ENCODE measurements at regions not wholly inside any gene's neighbourhood (a gene's known extent, or its start where the extent isn't known, plus 50 kb on each side); places are given as distances from the start of the nearest gene placed in this dataset.
A peak's percentile ranks its signal among the peaks of the same experiment; 100 is the strongest.

DNA sequence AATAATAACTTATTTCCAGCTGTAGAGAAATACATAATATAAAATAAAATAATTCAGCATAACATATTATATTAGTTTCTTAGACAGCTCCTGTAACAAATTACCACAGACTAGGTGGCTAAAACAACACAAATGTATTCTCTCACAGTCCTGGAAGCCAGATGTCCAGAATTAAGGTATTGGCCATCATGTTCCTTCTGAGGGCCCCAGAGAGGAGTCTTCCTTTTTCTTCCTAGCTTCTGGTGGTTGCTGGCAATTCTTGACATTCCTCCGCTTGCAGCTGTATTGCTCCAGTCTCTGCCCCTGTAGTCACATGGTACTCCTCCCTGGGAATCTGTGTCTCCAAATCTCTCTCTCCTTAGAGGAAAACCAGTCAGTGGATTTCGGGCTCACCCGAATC lies 146.8 kb downstream of the RBM43 start:
- H3K9me3 Mint-ChIP-seq, result peaks cover 9% of the 10 kb centered on the region
- H3K27me3 Mint-ChIP-seq, result peaks cover 15% of the 10 kb centered on the region
- DNase-seq, result no peak
- H3K4me3 Mint-ChIP-seq, result no peak overlapping the region
- no peaks in the 10 kb centered on the region for H3K4me1 Mint-ChIP-seq
- no peak overlapping the region for H3K27ac Mint-ChIP-seq
- no peaks in the 10 kb centered on the region for H3K36me3 Mint-ChIP-seq (ENCODE audit: low read depth)
- no peak for ATAC-seq

DNA sequence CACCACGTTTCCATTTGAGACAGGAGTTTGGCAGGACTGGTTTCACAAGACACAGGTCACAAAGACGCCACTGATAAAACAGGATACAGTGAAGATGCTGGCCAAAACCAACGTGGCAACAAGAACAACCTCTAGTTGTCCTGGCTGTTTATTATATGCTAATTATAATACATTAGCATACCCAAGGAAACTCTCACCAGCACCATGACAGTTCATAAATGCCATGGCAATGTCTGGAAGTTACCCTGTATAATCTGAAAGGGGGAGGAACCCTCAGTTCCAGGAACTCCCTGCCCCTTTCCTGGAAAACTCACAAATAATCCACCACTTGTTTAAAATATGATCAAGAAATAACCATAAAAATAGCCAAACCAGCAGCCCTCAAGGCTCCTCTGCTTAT lies 148.3 kb downstream of the RBM43 start:
- no peak for DNase-seq
- no peak overlapping the region for H3K4me3 Mint-ChIP-seq
- H3K9me3 Mint-ChIP-seq, result peaks cover 8% of the 10 kb centered on the region
- H3K4me1 Mint-ChIP-seq, result no peaks in the 10 kb centered on the region
- no peaks in the 10 kb centered on the region for H3K36me3 Mint-ChIP-seq (ENCODE audit: low read depth)
- peaks cover 15% of the 10 kb centered on the region for H3K27me3 Mint-ChIP-seq
- H3K27ac Mint-ChIP-seq, result no peak overlapping the region
- no peak for ATAC-seq

DNA sequence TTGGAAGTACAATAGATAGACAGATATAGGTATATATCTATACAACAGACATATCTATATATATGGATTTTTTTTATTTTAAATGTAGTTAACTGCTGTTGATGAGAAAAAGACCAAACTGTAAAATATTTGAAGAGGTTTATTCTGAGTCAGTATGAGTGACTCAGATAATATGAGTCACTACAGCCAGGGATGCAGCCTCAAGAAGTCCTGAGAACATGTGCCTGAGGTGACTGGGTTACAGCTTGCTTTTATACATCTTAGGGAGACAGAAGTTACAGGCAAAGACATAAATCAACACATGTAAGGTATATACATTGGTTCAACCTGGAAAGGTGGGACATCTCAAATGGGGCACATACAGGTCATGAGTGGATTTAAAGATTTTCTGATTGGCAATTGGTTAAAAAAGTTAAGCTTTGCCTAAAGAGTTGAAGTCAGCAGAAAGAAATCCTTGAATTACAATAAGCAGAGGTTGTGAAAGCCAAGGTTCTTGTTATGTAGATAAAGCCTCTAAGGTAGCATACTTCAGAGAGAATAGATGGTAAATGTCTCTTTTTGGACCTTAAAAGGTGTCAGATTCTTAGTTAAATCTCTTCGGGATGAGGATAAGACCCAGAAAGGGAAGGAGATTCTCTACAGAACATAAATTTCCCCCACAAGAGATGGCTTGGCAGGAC lies 149.9 kb downstream of the RBM43 start:
- Mint-ChIP-seq H3K4me3 (no peak overlapping the region), H3K9me3 (no peaks in the 10 kb centered on the region), H3K4me1 (no peaks in the 10 kb centered on the region), H3K27me3 (peaks cover 15% of the 10 kb centered on the region), H3K27ac (no peak overlapping the region), H3K36me3 (ENCODE audit: low read depth) (no peaks in the 10 kb centered on the region)
- DNase-seq (no peak), ATAC-seq (peak; percentile 63)

DNA sequence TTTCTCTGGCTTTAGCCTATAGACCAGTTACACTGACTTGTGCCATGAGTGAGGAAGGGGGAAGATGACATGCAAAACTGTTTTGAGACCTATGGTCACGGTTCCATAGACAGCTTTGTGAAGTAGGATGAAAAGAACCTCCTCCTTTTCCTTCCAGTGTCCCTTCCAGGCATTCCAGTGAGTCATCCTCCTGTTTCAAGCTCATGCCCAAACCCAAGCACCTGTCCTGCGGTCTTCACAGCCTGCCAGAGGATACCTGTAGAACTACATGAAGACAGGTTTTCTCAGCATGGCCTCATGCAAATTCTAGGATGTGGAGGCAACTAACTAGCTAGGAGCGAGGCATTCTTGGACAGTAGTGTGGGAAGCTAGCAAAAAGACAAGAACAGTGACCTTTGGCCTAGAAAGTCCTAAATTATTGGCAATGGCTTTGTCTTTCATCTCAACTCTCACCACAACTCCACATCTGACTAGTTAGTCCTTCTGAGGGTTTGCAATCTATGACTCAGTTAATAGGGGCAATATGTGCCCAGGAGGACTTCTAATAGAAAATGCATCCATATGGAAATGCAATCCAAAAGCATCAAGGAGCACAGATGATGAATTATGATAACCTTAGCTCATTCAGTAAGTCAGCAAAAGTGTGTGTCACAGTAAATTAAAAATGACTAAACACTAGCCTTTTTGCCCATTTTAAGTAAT lies 154.7 kb downstream of the RBM43 start:
- H3K27ac Mint-ChIP-seq, result no peak overlapping the region
- no peaks in the 10 kb centered on the region for H3K4me1 Mint-ChIP-seq
- ATAC-seq (no peak), DNase-seq (no peak)
- no peaks in the 10 kb centered on the region for H3K9me3 Mint-ChIP-seq
- H3K36me3 Mint-ChIP-seq (ENCODE audit: low read depth), result no peaks in the 10 kb centered on the region
- H3K4me3 Mint-ChIP-seq, result no peak overlapping the region
- peaks cover 6% of the 10 kb centered on the region for H3K27me3 Mint-ChIP-seq

DNA sequence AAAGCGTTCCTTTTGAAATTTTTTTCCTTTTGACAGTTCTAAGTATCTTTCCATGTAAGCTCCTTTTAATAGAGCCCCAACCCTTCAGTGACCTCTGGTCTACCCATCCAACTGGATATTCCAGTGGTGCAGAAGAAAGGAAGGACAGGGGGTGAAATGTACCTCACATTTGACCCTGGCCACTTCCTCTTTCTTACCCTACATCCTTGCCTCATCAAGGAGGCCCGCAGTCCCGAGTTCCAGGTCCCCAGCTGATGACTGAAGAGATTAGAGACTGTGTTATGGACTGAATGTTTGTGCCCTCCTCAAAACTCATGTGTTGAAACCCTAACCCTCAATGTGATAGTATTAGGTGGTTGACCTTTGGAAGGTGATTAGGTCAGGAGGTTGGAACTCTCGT lies 158.1 kb downstream of the RBM43 start:
- H3K9me3 Mint-ChIP-seq, result no peaks in the 10 kb centered on the region
- no peaks in the 10 kb centered on the region for H3K4me1 Mint-ChIP-seq
- DNase-seq, result no peak
- no peak overlapping the region for H3K27ac Mint-ChIP-seq
- ATAC-seq, result no peak
- H3K36me3 Mint-ChIP-seq (ENCODE audit: low read depth), result no peaks in the 10 kb centered on the region
- peaks cover 2% of the 10 kb centered on the region for H3K27me3 Mint-ChIP-seq
- no peak overlapping the region for H3K4me3 Mint-ChIP-seq

DNA sequence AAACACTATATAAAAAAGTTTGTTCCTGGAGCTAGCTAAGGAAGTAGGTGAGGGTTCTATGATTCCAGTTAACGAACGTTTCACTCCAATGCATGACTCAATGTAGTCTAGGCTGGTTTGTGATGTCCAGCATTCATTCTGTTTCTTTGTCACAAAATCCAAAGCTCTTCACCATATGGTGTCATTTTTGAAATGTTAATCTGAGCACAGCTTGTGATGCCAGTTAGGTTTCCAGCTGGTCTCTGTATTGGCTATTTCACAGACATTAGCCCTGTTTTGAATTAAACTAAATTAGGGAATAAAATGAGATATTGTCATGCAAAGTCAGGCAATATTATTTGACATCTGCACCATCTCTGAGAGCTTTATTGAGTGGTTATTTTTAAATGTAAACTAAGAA lies 159.4 kb downstream of the RBM43 start:
- DNase-seq (no peak), ATAC-seq (no peak)
- no peaks in the 10 kb centered on the region for H3K9me3 Mint-ChIP-seq
- no peak overlapping the region for H3K27ac Mint-ChIP-seq
- no peak overlapping the region for H3K4me3 Mint-ChIP-seq
- H3K27me3 Mint-ChIP-seq, result peaks cover 2% of the 10 kb centered on the region
- H3K36me3 Mint-ChIP-seq (ENCODE audit: low read depth), result no peaks in the 10 kb centered on the region
- no peaks in the 10 kb centered on the region for H3K4me1 Mint-ChIP-seq

DNA sequence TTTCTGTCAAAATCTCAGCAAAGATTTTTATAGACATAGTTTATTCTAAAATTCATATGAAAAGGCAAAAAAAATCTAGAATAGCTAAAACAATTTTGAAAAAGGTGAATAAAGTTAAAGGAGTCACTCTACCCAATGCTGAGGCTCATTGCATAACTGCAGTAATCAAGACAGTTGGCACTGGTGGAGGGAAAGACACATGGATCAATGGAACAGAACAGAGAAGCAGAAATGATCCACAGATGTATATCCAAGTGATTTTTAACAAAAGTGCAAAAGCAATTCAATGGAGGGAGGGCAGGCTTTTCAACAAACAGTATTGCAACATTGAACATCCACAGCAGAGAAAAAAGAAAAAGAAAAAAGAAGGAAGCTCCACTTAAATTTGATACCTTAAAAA lies 162.8 kb downstream of the RBM43 start:
- no peaks in the 10 kb centered on the region for H3K36me3 Mint-ChIP-seq (ENCODE audit: low read depth)
- no peak for ATAC-seq
- peaks cover 7% of the 10 kb centered on the region for H3K27me3 Mint-ChIP-seq
- no peak for DNase-seq
- no peak overlapping the region for H3K27ac Mint-ChIP-seq
- H3K4me1 Mint-ChIP-seq, result no peaks in the 10 kb centered on the region
- H3K4me3 Mint-ChIP-seq, result no peak overlapping the region
- no peaks in the 10 kb centered on the region for H3K9me3 Mint-ChIP-seq

DNA sequence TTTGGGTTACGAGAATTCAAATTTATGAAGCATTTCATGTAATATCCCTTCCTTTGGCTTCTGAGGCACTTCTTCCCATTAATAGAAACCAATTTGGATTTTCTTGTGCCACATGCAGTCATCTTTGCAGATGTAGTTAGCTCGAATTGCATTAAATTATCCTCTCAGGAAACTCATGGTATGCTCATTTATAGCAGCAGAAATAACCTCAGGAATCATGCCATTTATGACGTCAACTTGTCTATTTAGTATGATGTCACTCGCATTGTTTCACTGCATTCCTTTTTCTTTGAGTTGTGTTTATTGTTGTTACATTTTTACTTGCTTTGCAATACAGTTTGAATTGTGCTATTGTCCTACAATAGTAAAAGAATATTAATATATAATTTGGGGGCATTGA lies 163.8 kb downstream of the RBM43 start:
- Mint-ChIP-seq H3K36me3 (ENCODE audit: low read depth) (no peaks in the 10 kb centered on the region), H3K4me1 (no peaks in the 10 kb centered on the region), H3K9me3 (no peaks in the 10 kb centered on the region), H3K27me3 (peaks cover 7% of the 10 kb centered on the region), H3K4me3 (no peak overlapping the region), H3K27ac (no peak overlapping the region)
- DNase-seq, result no peak
- no peak for ATAC-seq

DNA sequence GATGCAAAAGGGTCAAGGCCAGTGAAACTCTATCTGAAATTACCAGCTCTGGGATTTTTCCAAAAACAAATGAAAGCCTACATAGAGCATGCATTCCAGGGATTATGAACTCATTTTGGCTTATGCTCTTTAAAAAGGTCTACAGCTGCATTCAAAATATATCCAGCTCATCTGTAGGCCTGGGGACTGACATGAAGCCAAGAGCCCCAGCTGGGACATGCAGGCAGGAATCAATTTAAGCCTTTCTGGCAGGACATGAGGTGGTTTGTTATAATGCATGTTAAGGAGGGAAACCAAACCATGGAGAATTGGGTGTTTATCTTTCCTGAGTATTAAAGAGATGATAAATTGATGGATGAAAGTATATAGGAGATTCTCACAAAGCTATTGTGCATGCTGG lies 164.5 kb downstream of the RBM43 start:
- H3K36me3 Mint-ChIP-seq (ENCODE audit: low read depth), result no peaks in the 10 kb centered on the region
- DNase-seq, result no peak

DNA sequence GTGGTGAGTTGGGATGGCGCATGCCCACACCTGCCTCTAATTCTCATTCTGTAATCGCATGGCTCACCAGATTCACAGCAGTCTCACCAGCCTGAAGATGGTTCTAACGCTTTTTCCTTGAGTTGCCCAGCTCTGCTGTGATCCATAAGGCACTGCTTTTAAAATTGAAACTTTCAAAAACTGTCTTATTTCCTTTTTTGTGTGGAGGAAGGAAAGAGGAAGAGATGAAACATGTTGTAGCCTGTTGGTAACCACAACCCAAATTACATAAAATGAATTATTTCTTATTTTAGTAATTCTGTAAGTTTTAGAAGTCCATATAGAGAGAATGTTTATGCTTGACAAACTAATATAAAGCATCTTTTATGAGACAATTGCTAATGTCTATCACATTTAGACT lies 165.4 kb downstream of the RBM43 start:
- Mint-ChIP-seq H3K27me3 (peaks cover 9% of the 10 kb centered on the region), H3K36me3 (ENCODE audit: low read depth) (no peaks in the 10 kb centered on the region), H3K9me3 (no peaks in the 10 kb centered on the region), H3K4me3 (no peak overlapping the region), H3K27ac (no peak overlapping the region), H3K4me1 (no peaks in the 10 kb centered on the region)
- no peak for ATAC-seq
- no peak for DNase-seq

More for the DNA sequence above, 164.5 kb downstream of the RBM43 start:
- no peak overlapping the region for H3K27ac Mint-ChIP-seq
- H3K27me3 Mint-ChIP-seq, result peaks cover 7% of the 10 kb centered on the region
- no peaks in the 10 kb centered on the region for H3K9me3 Mint-ChIP-seq
- no peak overlapping the region for H3K4me3 Mint-ChIP-seq
- no peaks in the 10 kb centered on the region for H3K4me1 Mint-ChIP-seq
- ATAC-seq, result no peak

DNA sequence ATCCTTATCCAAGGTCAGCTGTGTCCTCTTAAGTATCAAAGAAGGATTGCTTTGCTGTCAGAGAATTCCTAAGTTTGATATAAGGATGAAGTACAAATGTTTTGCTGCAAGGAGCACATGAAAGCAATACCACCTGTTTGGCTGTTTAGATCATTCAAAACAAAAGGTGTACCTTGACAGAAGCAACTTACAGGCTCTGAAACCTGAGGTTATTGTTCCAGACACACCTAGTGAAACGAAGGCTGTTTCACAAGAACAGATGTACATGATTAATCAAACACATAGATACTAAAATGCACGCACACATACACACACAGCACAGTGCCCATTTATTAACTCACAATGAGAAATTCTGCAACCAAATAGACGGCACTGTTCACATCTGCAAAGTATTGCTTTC lies 166.2 kb downstream of the RBM43 start:
- Mint-ChIP-seq H3K4me1 (no peaks in the 10 kb centered on the region), H3K9me3 (no peaks in the 10 kb centered on the region), H3K4me3 (no peak overlapping the region), H3K27me3 (peaks cover 11% of the 10 kb centered on the region), H3K27ac (no peak overlapping the region), H3K36me3 (ENCODE audit: low read depth) (no peaks in the 10 kb centered on the region)
- DNase-seq (no peak), ATAC-seq (no peak)

DNA sequence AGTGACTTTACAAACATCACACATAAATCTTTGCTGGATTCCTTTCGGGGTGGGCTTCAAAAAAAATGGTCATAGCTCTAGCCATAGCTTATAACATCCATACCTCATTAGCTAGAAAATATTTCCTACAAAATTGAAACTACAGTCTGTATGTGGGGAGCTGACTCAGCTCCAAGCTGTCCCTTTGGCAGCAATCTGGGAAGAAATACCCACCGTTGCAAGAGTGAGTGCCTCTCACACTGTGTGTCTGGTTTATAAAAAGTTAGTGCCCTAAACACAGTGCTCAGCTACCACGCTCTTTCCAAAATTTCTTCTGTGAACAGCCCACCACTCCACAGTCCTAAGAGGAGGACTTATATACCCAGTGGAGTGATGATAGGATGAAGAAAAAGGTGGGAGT lies 170.1 kb downstream of the RBM43 start:
- DNase-seq (no peak), ATAC-seq (no peak)
- Mint-ChIP-seq H3K4me1 (no peaks in the 10 kb centered on the region), H3K27me3 (peaks cover 6% of the 10 kb centered on the region), H3K4me3 (no peak overlapping the region), H3K27ac (no peak overlapping the region), H3K36me3 (ENCODE audit: low read depth) (no peaks in the 10 kb centered on the region), H3K9me3 (no peaks in the 10 kb centered on the region)

DNA sequence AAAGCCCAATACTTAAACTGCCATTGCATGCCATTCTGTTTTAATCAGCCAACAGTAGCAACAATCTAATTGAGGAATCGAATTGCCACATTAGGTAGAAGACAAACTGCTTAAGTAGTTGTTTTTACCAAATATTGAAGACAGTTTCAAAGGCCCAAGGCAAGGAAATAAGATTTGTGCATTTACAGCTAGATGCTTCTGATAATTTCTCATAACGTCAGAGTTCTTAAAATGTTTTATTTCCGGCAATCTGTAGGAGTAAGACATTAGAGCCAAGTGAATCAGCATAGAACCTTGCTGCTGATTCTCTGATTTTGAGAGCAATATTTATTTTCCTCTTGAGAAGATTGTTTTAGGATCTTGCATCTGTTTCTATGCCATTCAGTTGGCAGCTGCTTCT lies 174.3 kb downstream of the RBM43 start:
- Mint-ChIP-seq H3K27ac (no peak overlapping the region), H3K4me1 (no peaks in the 10 kb centered on the region), H3K36me3 (ENCODE audit: low read depth) (no peaks in the 10 kb centered on the region), H3K27me3 (peaks cover 6% of the 10 kb centered on the region), H3K4me3 (no peak overlapping the region), H3K9me3 (no peaks in the 10 kb centered on the region)
- no peak for DNase-seq
- no peak for ATAC-seq

DNA sequence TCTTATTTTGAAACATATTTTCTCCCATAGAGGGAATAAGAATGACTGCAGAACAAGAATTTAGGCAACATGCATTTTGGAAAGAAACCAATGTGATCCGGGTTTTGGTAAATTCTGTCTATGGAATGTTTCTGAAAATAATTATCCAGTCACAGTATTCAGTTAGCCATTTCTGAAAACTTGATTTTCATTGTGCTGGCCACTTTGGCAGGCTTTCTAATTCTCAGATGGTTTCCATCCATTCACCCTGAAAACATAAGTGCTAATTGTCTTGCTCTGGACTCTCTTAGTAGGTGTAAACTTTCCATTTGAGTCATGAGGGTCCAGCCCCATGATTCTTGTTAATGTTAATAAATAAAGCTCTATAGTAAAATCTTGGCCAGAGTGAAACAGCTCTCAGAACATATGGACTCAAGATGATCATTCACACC lies 176.5 kb downstream of the RBM43 start:
- Mint-ChIP-seq H3K4me1 (no peaks in the 10 kb centered on the region), H3K4me3 (no peak overlapping the region), H3K36me3 (ENCODE audit: low read depth) (no peaks in the 10 kb centered on the region), H3K27me3 (peaks cover 6% of the 10 kb centered on the region), H3K9me3 (no peaks in the 10 kb centered on the region), H3K27ac (no peak overlapping the region)
- DNase-seq, result no peak
- no peak for ATAC-seq

DNA sequence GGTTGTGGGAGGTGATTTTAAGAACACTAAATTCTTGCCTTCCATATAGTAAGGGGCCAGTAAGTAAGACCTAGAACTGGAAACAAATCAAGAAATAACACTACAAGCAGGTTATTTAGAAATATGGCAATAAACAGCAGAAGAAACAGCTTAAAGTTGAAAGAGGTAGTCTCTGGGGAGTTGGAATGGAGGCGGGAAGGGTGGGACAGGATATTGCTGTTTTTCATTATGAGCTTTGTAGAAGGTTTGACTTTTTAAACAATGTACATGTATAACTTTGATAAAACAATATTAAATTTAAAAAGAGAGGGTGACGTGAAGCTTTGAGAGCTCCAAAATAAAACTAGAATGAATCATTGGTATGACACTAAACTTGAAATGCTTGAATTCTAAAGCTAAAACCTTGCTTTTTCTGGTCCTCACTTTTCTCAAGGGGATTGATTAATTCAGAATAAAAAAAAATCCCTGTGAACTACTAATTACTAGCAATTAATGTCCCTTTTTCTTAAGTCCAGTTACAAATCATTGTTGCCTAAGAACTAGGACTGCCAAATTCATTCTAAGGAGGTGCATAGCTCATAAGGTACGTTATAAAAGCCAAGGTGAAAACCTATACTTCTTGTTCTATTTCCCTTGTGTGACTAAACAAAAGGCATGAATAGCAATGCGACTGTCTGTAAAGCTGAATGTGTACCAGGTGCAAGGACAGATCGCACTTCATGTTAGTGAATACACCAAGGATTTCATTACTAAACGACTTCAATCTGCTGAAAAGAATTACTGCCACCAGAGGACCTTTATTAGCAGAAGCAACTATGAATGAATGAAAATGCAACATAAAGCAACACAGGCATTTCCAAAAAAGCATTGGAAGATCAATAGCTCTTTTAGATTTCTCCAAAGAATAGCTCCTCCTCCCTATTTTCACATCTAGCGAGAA lies 177.5 kb downstream of the RBM43 start:
- H3K27ac Mint-ChIP-seq, result no peak overlapping the region
- no peak for ATAC-seq
- no peak for DNase-seq
- no peaks in the 10 kb centered on the region for H3K36me3 Mint-ChIP-seq (ENCODE audit: low read depth)
- H3K27me3 Mint-ChIP-seq, result peaks cover 8% of the 10 kb centered on the region
- H3K4me3 Mint-ChIP-seq, result no peak overlapping the region
- H3K9me3 Mint-ChIP-seq, result no peaks in the 10 kb centered on the region
- no peaks in the 10 kb centered on the region for H3K4me1 Mint-ChIP-seq

Data from activated naive CD8-positive, alpha-beta T cell treated with anti-CD3 and anti-CD28 coated beads, Interleukin-2, amount 50 U/mL, for 24 hours (primary cell).